IPS-20b (cell line): ENCODE measurements at regions not wholly inside any gene's neighbourhood (a gene's known extent, or its start where the extent isn't known, plus 50 kb on each side); places are given as distances from the start of the nearest gene placed in this dataset.

Experiments used
- H3K27ac ChIP-seq: one replicate; pipeline ENCODE4 v1.5.1; 2013; ENCODE audit warnings: low read length
- H3K27me3 ChIP-seq: 2 replicates; pipeline ENCODE4 v1.6.1; 2013; ENCODE audit warnings: mild to moderate bottlenecking, low read length, inconsistent platforms; ENCODE audit not compliant: insufficient read depth
- H3K36me3 ChIP-seq: 2 replicates; pipeline ENCODE4 v1.6.1; 2013; ENCODE audit warnings: low read depth, mild to moderate bottlenecking, inconsistent platforms, low read length, moderate library complexity; ENCODE audit not compliant: insufficient read depth
- H3K4me1 ChIP-seq: 2 replicates; pipeline ENCODE4 v1.6.1; 2013; ENCODE audit warnings: mild to moderate bottlenecking, control low read depth, inconsistent platforms, low read length, moderate library complexity; ENCODE audit not compliant: insufficient read depth
- H3K4me3 ChIP-seq: 2 replicates; pipeline ENCODE4 v1.5.1; 2013; ENCODE audit warnings: mild to moderate bottlenecking, low read length, inconsistent platforms
- H3K9ac ChIP-seq: 2 replicates; pipeline ENCODE4 v1.6.1; 2013; ENCODE audit warnings: low read depth, mild to moderate bottlenecking, inconsistent platforms, low read length, moderate library complexity
- H3K9me3 ChIP-seq: 2 replicates; pipeline ENCODE4 v1.6.1; 2013; ENCODE audit warnings: mild to moderate bottlenecking, low read depth, low read length, inconsistent platforms; ENCODE audit not compliant: insufficient read depth

DNA sequence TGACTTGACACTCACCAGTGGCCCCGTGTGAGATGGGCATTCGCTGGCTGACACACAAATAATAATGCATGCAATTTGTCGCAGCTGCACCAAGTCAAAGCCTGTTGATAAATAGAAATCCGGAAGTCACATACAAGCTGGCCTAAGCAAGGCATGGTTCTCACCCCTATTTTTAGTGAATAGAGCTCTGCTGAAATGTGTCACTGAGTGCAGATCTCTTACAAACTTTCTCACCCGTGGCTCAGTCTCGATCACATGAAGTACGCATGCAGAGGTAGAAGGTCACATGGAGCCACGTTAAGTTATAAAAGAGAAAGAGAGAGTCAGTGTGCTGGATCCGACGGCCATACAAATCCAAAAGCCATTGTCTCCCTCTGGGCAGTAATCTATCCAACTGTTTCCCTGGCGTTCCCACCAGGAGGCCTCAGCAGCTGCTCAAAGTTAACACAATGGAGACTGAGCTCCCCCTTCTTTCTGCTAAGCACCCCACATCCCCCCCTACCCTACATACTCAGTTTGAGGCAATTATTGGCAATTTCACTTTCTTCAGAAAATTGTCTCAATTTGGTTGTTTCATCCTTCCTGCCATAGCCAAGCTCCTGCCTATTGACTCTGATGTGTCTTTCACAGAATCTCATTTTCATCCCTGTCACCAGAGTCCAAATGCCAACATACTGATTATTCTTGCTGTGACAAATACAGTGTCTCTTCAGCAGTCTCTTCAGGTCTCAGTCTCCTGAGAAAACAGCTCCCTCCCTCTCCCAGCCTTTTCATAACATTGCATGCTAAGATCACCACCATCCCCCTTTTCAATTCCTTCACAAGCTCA lies 473.3 kb upstream of the NRP1 start:
- H3K4me1 ChIP-seq: peaks cover 7% of the 10 kb centered on the region; the same call in 1 of the 2 replicates
- no peak overlapping the region for H3K27ac ChIP-seq
- H3K27me3 ChIP-seq: no peaks in the 10 kb centered on the region
- H3K36me3 ChIP-seq: no peaks in the 10 kb centered on the region
- H3K9me3 ChIP-seq: no peaks in the 10 kb centered on the region
- H3K4me3 ChIP-seq: 0 out of 2 replicates have a peak overlapping the region, but pooled peaks have one; percentile 20
- H3K9ac ChIP-seq: no peak overlapping the region

- H3K4me3 ChIP-seq: no peak overlapping the region
- no peaks in the 10 kb centered on the region for H3K36me3 ChIP-seq
- H3K9ac ChIP-seq: no peak overlapping the region
- no peaks in the 10 kb centered on the region for H3K27me3 ChIP-seq
- no peaks in the 10 kb centered on the region for H3K9me3 ChIP-seq
- H3K27ac ChIP-seq: no peak overlapping the region
- peaks cover 7% of the 10 kb centered on the region; the same call in 1 of the 2 replicates for H3K4me1 ChIP-seq
Measured at GRCh38 chr10:33805831-33806230, 471.4 kb upstream of the NRP1 start.

DNA sequence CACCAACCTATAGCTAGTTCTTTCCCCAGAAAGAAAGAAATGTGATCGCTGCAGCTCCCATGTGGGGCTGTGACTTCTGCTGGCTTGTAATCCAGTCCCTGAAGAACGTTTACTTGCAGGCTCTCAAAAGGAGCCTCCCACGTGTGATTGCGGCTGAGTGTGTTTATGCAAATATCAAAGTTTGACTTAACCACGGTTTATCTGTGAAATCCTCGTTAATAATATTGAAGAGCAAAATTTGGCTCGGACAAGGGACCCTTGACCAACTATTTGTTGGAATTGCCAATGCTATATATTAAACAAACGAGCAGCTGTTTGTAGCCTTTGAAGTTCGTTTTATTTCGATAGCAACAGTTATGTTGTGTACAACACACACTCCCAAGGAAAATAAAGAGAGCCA lies 470.1 kb upstream of the NRP1 start:
- Histone ChIP-seq H3K36me3 (no peaks in the 10 kb centered on the region), H3K9me3 (no peaks in the 10 kb centered on the region), H3K4me1 (peaks cover 5% of the 10 kb centered on the region; the same call in 1 of the 2 replicates), H3K4me3 (no peak overlapping the region), H3K9ac (no peak overlapping the region), H3K27me3 (no peaks in the 10 kb centered on the region), H3K27ac (no peak overlapping the region)

GRCh38 chr10:33803248-33803647 lies 468.8 kb upstream of the NRP1 start:
- Histone ChIP-seq H3K9ac (no peak overlapping the region), H3K27ac (no peak overlapping the region), H3K4me1 (peaks cover 10% of the 10 kb centered on the region; the same call in 1 of the 2 replicates), H3K4me3 (no peak overlapping the region), H3K36me3 (no peaks in the 10 kb centered on the region), H3K27me3 (no peaks in the 10 kb centered on the region), H3K9me3 (no peaks in the 10 kb centered on the region)

GRCh38 chr10:33802566-33802965 lies 468.1 kb upstream of the NRP1 start:
- H3K4me1 ChIP-seq: peaks cover 5% of the 10 kb centered on the region; the same call in 1 of the 2 replicates
- no peaks in the 10 kb centered on the region for H3K27me3 ChIP-seq
- no peaks in the 10 kb centered on the region for H3K9me3 ChIP-seq
- no peaks in the 10 kb centered on the region for H3K36me3 ChIP-seq
- H3K4me3 ChIP-seq: no peak overlapping the region
- H3K9ac ChIP-seq: no peak overlapping the region
- no peak overlapping the region for H3K27ac ChIP-seq

DNA sequence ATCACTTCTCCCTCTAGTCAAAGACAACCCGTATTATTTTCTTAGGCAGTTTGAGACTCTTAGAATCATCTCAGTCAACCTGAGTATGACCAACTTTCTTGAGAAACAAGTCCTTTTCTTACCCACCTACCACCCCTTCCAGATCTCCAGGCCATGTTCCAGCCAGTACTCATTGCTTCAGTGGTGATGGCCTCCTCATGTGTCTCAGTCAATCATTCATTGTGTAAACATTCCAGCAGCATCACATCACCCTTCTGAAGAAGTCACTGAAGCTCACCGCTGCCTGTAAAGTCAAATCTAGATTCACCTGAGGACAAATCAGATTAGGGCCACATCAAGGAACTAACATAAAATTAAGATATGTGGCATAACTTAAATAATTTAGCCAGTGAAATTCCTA lies 467.2 kb upstream of the NRP1 start:
- Histone ChIP-seq H3K36me3 (no peaks in the 10 kb centered on the region), H3K9me3 (no peaks in the 10 kb centered on the region), H3K9ac (no peak overlapping the region), H3K4me3 (no peak overlapping the region), H3K4me1 (peaks cover 5% of the 10 kb centered on the region; the same call in 1 of the 2 replicates), H3K27me3 (no peaks in the 10 kb centered on the region), H3K27ac (no peak overlapping the region)

GRCh38 chr10:33800986-33801385 lies 466.5 kb upstream of the NRP1 start:
- Histone ChIP-seq H3K27ac (no peak overlapping the region), H3K4me1 (peaks cover 5% of the 10 kb centered on the region; the same call in 1 of the 2 replicates), H3K27me3 (no peaks in the 10 kb centered on the region)

GRCh38 chr10:33800545-33800944 lies 466.1 kb upstream of the NRP1 start:
- no peaks in the 10 kb centered on the region for H3K9me3 ChIP-seq
- H3K9ac ChIP-seq: no peak overlapping the region
- no peak overlapping the region for H3K27ac ChIP-seq
- no peak overlapping the region for H3K4me3 ChIP-seq
- peaks cover 5% of the 10 kb centered on the region; the same call in 1 of the 2 replicates for H3K4me1 ChIP-seq
- no peaks in the 10 kb centered on the region for H3K27me3 ChIP-seq
- no peaks in the 10 kb centered on the region for H3K36me3 ChIP-seq

More at GRCh38 chr10:33800986-33801385, 466.5 kb upstream of the NRP1 start:
- H3K36me3 ChIP-seq: no peaks in the 10 kb centered on the region
- no peak overlapping the region for H3K9ac ChIP-seq
- no peak overlapping the region for H3K4me3 ChIP-seq
- H3K9me3 ChIP-seq: no peaks in the 10 kb centered on the region

GRCh38 chr10:33799944-33800323 lies 465.5 kb upstream of the NRP1 start:
- Histone ChIP-seq H3K9ac (no peak overlapping the region), H3K4me3 (no peak overlapping the region), H3K36me3 (no peaks in the 10 kb centered on the region), H3K9me3 (no peaks in the 10 kb centered on the region), H3K27ac (no peak overlapping the region), H3K4me1 (peaks cover 5% of the 10 kb centered on the region; the same call in 1 of the 2 replicates), H3K27me3 (no peaks in the 10 kb centered on the region)

- Histone ChIP-seq H3K9ac (no peak overlapping the region), H3K27me3 (no peaks in the 10 kb centered on the region), H3K4me3 (no peak overlapping the region), H3K4me1 (peaks cover 5% of the 10 kb centered on the region; the same call in 1 of the 2 replicates), H3K9me3 (no peaks in the 10 kb centered on the region), H3K36me3 (no peaks in the 10 kb centered on the region), H3K27ac (no peak overlapping the region)
Measured at GRCh38 chr10:33799281-33799943, 464.9 kb upstream of the NRP1 start.

- Histone ChIP-seq H3K4me1 (peaks cover 5% of the 10 kb centered on the region; the same call in 1 of the 2 replicates), H3K9ac (no peak overlapping the region), H3K27ac (no peak overlapping the region), H3K27me3 (no peaks in the 10 kb centered on the region), H3K9me3 (no peaks in the 10 kb centered on the region), H3K36me3 (no peaks in the 10 kb centered on the region), H3K4me3 (no peak overlapping the region)
Measured at GRCh38 chr10:33798754-33799153, 464.3 kb upstream of the NRP1 start.

- H3K4me3 ChIP-seq: no peak overlapping the region
- H3K27me3 ChIP-seq: no peaks in the 10 kb centered on the region
- peaks cover 5% of the 10 kb centered on the region; the same call in 1 of the 2 replicates for H3K4me1 ChIP-seq
- H3K9ac ChIP-seq: no peak overlapping the region
- no peaks in the 10 kb centered on the region for H3K36me3 ChIP-seq
- H3K9me3 ChIP-seq: no peaks in the 10 kb centered on the region
- no peak overlapping the region for H3K27ac ChIP-seq
Measured at GRCh38 chr10:33796680-33797079, 462.2 kb upstream of the NRP1 start.
